Glutamatergic neuron (in vitro differentiated cells): ENCODE measurements at regions not wholly inside any gene's neighbourhood (a gene's known extent, or its start where the extent isn't known, plus 50 kb on each side); places are given as distances from the start of the nearest gene placed in this dataset.
"Not testable (repeated sequence)": the region's sequence is repeated elsewhere in the genome, so short reads cannot be mapped to it uniquely, and the experiment has no call there.

ENCODE experiments used
- DNase-seq: peaks from one replicate; pipeline ENCODE4 v3.0.0; 2022
- H3K27ac Mint-ChIP-seq: one replicate; pipeline ENCODE4 v1.8.0; 2020; ENCODE audit warnings: mild to moderate bottlenecking, mixed read lengths, inconsistent platforms; ENCODE audit not compliant: unreplicated experiment
- H3K27me3 Mint-ChIP-seq: one replicate; pipeline ENCODE4 v1.8.0; 2020; ENCODE audit warnings: mild to moderate bottlenecking, moderate library complexity, mixed read lengths, inconsistent platforms; ENCODE audit not compliant: unreplicated experiment
- H3K36me3 Mint-ChIP-seq: one replicate; pipeline ENCODE4 v1.8.0; 2020; ENCODE audit warnings: mild to moderate bottlenecking, mixed read lengths, inconsistent platforms; ENCODE audit not compliant: unreplicated experiment
- H3K4me1 Mint-ChIP-seq: one replicate; pipeline ENCODE4 v1.8.0; 2020; ENCODE audit warnings: mild to moderate bottlenecking, low read depth, mixed read lengths, inconsistent platforms; ENCODE audit not compliant: unreplicated experiment
- H3K4me3 Mint-ChIP-seq: one replicate; pipeline ENCODE4 v1.8.0; 2020; ENCODE audit warnings: mild to moderate bottlenecking, mixed read lengths, inconsistent platforms; ENCODE audit not compliant: unreplicated experiment
- H3K9me3 Mint-ChIP-seq: one replicate; pipeline ENCODE4 v1.8.0; 2020; ENCODE audit warnings: mild to moderate bottlenecking, moderate library complexity, mixed read lengths, inconsistent platforms; ENCODE audit not compliant: unreplicated experiment
- CTCF ChIP-seq: fragments of 200-600 bp; sonication (generic); IDR thresholded peaks from one replicate; pipeline ENCODE4 v1.5.0; 2021; ENCODE audit not compliant: partially characterized antibody, unreplicated experiment

GRCh38 chr3:118636841-118637240 is 397.8 kb downstream of the IGSF11 start:
- H3K9me3 Mint-ChIP-seq = peaks cover 3% of the 10 kb centered on the region
- H3K4me3 Mint-ChIP-seq = no peak overlapping the region
- no peaks in the 10 kb centered on the region for H3K36me3 Mint-ChIP-seq
- H3K4me1 Mint-ChIP-seq = peaks cover 23% of the 10 kb centered on the region
- H3K27ac Mint-ChIP-seq = no peak overlapping the region
- H3K27me3 Mint-ChIP-seq = peaks cover 3% of the 10 kb centered on the region
- no peak for TF ChIP-seq CTCF
- no peak for DNase-seq

- H3K36me3 Mint-ChIP-seq = no peaks in the 10 kb centered on the region
- peaks cover 5% of the 10 kb centered on the region for H3K27me3 Mint-ChIP-seq
- H3K4me1 Mint-ChIP-seq = peaks cover 28% of the 10 kb centered on the region
- no peak for DNase-seq
- H3K4me3 Mint-ChIP-seq = no peak overlapping the region
- H3K9me3 Mint-ChIP-seq = peaks cover 3% of the 10 kb centered on the region
- H3K27ac Mint-ChIP-seq = no peak overlapping the region
- no peak for TF ChIP-seq CTCF
Observed at GRCh38 chr3:118637846-118638245, 396.8 kb downstream of the IGSF11 start.

- no peaks in the 10 kb centered on the region for H3K36me3 Mint-ChIP-seq
- DNase-seq = peak; percentile 74
- TF ChIP-seq CTCF = no peak
- peak overlapping the region; percentile 32 for H3K4me3 Mint-ChIP-seq
- H3K4me1 Mint-ChIP-seq = peaks cover 28% of the 10 kb centered on the region
- H3K27ac Mint-ChIP-seq = peak overlapping the region; percentile 92
- peaks cover 3% of the 10 kb centered on the region for H3K9me3 Mint-ChIP-seq
- H3K27me3 Mint-ChIP-seq = peaks cover 3% of the 10 kb centered on the region
Observed at GRCh38 chr3:118641608-118642007, 393.0 kb downstream of the IGSF11 start.

DNA sequence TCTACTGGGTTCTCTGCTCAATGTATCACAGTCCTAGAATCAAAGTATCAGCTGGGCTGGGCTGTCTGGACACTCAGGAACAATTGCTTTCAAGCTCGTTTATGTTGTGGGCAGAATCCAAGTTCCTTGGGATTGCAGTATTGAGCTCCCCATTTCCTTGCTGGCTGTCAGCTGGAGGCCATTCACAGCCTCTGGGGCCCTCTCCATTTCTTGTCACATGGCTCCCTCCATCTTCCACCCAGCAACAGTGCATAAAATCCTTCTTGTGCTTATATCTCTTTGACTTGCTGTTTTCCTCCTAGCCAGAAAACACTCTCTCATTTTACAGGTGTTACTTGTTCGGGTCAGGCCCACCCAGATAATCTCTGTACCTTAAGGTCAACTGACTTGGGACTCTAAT is 363.5 kb downstream of the IGSF11 start:
- no peak for DNase-seq
- H3K4me3 Mint-ChIP-seq = no peak overlapping the region
- no peaks in the 10 kb centered on the region for H3K4me1 Mint-ChIP-seq
- no peaks in the 10 kb centered on the region for H3K9me3 Mint-ChIP-seq
- H3K36me3 Mint-ChIP-seq = no peaks in the 10 kb centered on the region
- TF ChIP-seq CTCF = no peak
- H3K27ac Mint-ChIP-seq = peak overlapping the region; percentile 16
- H3K27me3 Mint-ChIP-seq = no peaks in the 10 kb centered on the region

DNA sequence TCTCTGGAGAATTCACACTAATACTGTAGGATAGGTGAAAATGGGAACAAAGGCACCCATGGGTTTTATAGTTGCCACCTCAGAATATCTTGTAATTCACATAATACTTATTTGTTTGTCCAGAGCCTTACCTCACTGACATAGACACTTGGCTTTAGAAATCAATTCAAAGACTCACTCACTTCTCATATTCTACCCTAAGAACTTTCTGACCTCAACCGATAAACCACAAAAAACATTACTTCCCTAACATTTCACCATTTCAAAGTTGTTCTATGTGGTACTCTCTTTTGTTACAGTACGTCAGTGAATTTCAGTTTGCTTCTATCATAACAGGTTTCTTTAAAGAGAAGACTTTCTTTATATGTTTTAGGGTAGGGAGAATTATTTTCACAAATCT is 359.3 kb downstream of the IGSF11 start:
- no peaks in the 10 kb centered on the region for H3K36me3 Mint-ChIP-seq
- no peak overlapping the region for H3K27ac Mint-ChIP-seq
- no peak overlapping the region for H3K4me3 Mint-ChIP-seq
- DNase-seq = no peak
- no peak for TF ChIP-seq CTCF
- H3K9me3 Mint-ChIP-seq = no peaks in the 10 kb centered on the region
- no peaks in the 10 kb centered on the region for H3K4me1 Mint-ChIP-seq
- H3K27me3 Mint-ChIP-seq = no peaks in the 10 kb centered on the region

DNA sequence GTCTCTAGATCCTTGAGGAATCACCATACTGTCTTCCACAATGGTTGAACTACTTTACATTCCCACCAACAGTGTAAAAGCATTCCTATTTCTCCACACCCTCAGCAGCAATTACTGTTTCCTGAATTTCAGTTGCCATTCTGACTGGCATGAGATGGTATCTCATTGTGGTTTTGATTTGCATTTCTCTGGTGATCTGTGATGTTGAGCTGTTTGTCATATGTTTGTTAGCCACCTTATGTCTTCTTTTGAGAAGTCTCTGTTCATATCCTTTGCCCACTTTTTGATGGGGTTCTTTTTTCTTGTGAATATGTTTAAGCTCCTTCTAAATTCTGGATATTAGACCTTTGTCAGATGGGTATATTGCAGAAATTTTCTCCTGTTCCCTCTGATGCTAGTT is 356.0 kb downstream of the IGSF11 start:
- DNase-seq, H3K4me3 Mint-ChIP-seq, H3K4me1 Mint-ChIP-seq, H3K27me3 Mint-ChIP-seq, H3K27ac Mint-ChIP-seq, H3K9me3 Mint-ChIP-seq, H3K36me3 Mint-ChIP-seq: not testable (repeated sequence)
